ENCODE measurements at regions not wholly inside any gene's neighbourhood (a gene's known extent, or its start where the extent isn't known, plus 50 kb on each side); places are given as distances from the start of the nearest gene placed in this dataset.

DNA sequence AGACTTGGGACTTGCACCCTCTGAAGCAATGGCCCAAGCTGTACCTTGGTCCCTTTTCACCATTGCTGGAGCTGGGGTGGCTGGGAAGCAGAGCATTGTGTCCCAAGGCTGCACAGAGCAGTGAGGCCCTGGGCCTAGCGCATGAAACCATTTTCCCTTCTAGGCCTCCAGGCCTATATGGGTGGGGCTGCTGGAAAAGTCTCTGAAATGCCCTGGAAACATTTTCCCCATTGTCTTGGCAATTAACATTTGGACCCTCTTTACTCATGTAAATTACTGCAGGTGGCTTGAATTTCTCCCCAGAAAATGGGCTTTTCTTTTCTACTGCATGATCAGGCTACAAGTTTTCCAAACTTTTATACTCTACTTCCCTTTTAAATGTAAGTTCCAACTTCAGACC lies 510.5 kb downstream of the SLITRK6 start:
- no peaks in the 10 kb centered on the region for H3K27me3 ChIP-seq
- no peaks in the 10 kb centered on the region for H3K4me1 ChIP-seq
- no peak for DNase-seq
- H3K36me3 ChIP-seq: no peaks in the 10 kb centered on the region
- no peaks in the 10 kb centered on the region for H3K9me3 ChIP-seq
- no peak overlapping the region for H3K4me3 ChIP-seq (ENCODE audit: low read depth, low read length)
- TF ChIP-seq CTCF (IDR thresholded peaks at IDR 0.05; ENCODE audit: low read depth, low read length): no peak

DNA sequence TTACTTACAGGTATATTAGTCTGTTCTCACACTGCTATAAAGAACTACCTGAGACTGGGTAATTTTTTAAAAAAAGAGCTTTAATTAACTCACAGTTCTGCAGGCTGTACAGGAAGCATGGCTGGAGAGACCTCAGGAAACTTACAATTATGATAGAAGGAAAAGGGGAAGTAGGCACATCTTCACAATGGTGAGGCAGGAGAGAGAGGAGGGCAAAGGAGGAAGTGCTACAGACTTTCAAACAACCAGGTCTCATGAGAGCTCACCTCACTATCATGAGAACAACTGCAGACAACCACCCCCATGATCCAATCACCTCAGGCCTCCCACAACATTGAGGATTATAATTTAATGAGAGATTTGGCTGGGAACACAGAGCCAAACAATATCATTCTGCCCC lies 511.7 kb downstream of the SLITRK6 start:
- Histone ChIP-seq H3K36me3 (no peaks in the 10 kb centered on the region), H3K4me3 (ENCODE audit: low read depth, low read length) (no peak overlapping the region), H3K27me3 (no peaks in the 10 kb centered on the region), H3K4me1 (no peaks in the 10 kb centered on the region), H3K9me3 (no peaks in the 10 kb centered on the region)
- no peak for DNase-seq
- no peak for TF ChIP-seq CTCF (IDR thresholded peaks at IDR 0.05; ENCODE audit: low read depth, low read length)

GRCh38 chr13:85286081-85286480 lies 513.1 kb downstream of the SLITRK6 start:
- DNase-seq: no peak
- no peaks in the 10 kb centered on the region for H3K27me3 ChIP-seq
- H3K4me3 ChIP-seq (ENCODE audit: low read depth, low read length): no peak overlapping the region
- no peaks in the 10 kb centered on the region for H3K9me3 ChIP-seq
- no peak for TF ChIP-seq CTCF (IDR thresholded peaks at IDR 0.05; ENCODE audit: low read depth, low read length)
- no peaks in the 10 kb centered on the region for H3K4me1 ChIP-seq
- H3K36me3 ChIP-seq: no peaks in the 10 kb centered on the region

- no peaks in the 10 kb centered on the region for H3K36me3 ChIP-seq
- no peak for TF ChIP-seq CTCF (IDR thresholded peaks at IDR 0.05; ENCODE audit: low read depth, low read length)
- DNase-seq: no peak
- H3K9me3 ChIP-seq: no peaks in the 10 kb centered on the region
- no peaks in the 10 kb centered on the region for H3K4me1 ChIP-seq
- no peaks in the 10 kb centered on the region for H3K27me3 ChIP-seq
- no peak overlapping the region for H3K4me3 ChIP-seq (ENCODE audit: low read depth, low read length)
Observed at GRCh38 chr13:85284349-85284748, 514.9 kb downstream of the SLITRK6 start.

GRCh38 chr13:85283408-85283807 lies 515.8 kb downstream of the SLITRK6 start:
- no peaks in the 10 kb centered on the region; the same call in 1 of the 2 replicates for H3K4me1 ChIP-seq
- DNase-seq: no peak
- TF ChIP-seq CTCF (IDR thresholded peaks at IDR 0.05; ENCODE audit: low read depth, low read length): no peak
- no peak overlapping the region for H3K4me3 ChIP-seq (ENCODE audit: low read depth, low read length)
- no peaks in the 10 kb centered on the region for H3K9me3 ChIP-seq
- no peaks in the 10 kb centered on the region for H3K27me3 ChIP-seq
- H3K36me3 ChIP-seq: no peaks in the 10 kb centered on the region

- TF ChIP-seq CTCF (IDR thresholded peaks at IDR 0.05; ENCODE audit: low read depth, low read length): no peak
- H3K4me3 ChIP-seq (ENCODE audit: low read depth, low read length): no peak overlapping the region
- no peaks in the 10 kb centered on the region for H3K27me3 ChIP-seq
- no peaks in the 10 kb centered on the region for H3K36me3 ChIP-seq
- H3K9me3 ChIP-seq: no peaks in the 10 kb centered on the region
- no peak for DNase-seq
- no peaks in the 10 kb centered on the region; the same call in 1 of the 2 replicates for H3K4me1 ChIP-seq
Observed at GRCh38 chr13:85282876-85283275, 516.3 kb downstream of the SLITRK6 start.

Data from BE2C (cell line).